GM23338 (cell line): ENCODE measurements at regions not wholly inside any gene's neighbourhood (a gene's known extent, or its start where the extent isn't known, plus 50 kb on each side); places are given as distances from the start of the nearest gene placed in this dataset.
"Not testable (repeated sequence)": the region's sequence is repeated elsewhere in the genome, so short reads cannot be mapped to it uniquely, and the experiment has no call there.

Experiments
- ATAC-seq: fragments of 200-7000 bp; cut with Tn5 transposase; 3 replicates; pipeline ENCODE4 v1.9.1; 2020
- DNase-seq: peaks from one replicate; pipeline ENCODE4 v3.0.0-alpha.2; 2015; ENCODE audit warnings: low spot score
- H2AFZ ChIP-seq: fragments of 200-600 bp; sonication (generic); 2 replicates; pipeline ENCODE4 v1.8.0; 2016; ENCODE audit warnings: antibody characterized with exemption, mild to moderate bottlenecking, moderate library complexity
- H3F3A ChIP-seq: fragments of 200-600 bp; sonication (generic); replicated peaks from 2 replicates; pipeline ENCODE4 v1.8.0; 2017; ENCODE audit warnings: antibody characterized with exemption, mixed run types, low read depth
- H3K27ac ChIP-seq: fragments of 200-600 bp; sonication (generic); 2 replicates; pipeline ENCODE4 v1.6.1; 2016; ENCODE audit warnings: low read depth
- H3K27me3 ChIP-seq: fragments of 200-600 bp; sonication (generic); 2 replicates; pipeline ENCODE4 v1.8.0; 2016; ENCODE audit warnings: mild to moderate bottlenecking, mixed run types, moderate library complexity; ENCODE audit not compliant: insufficient read depth
- H3K36me3 ChIP-seq: fragments of 200-600 bp; sonication (generic); 2 replicates; pipeline ENCODE4 v1.8.0; 2016; ENCODE audit warnings: mild to moderate bottlenecking; ENCODE audit not compliant: insufficient read depth
- H3K4me1 ChIP-seq: fragments of 200-600 bp; sonication (generic); 2 replicates; pipeline ENCODE4 v1.8.0; 2016; ENCODE audit warnings: mild to moderate bottlenecking, moderate library complexity; ENCODE audit not compliant: insufficient read depth
- H3K4me2 ChIP-seq: fragments of 200-600 bp; sonication (generic); 2 replicates; pipeline ENCODE4 v1.7.1; 2017; ENCODE audit warnings: mixed run types
- H3K4me3 ChIP-seq: fragments of 200-600 bp; sonication (generic); 2 replicates; pipeline ENCODE4 v1.6.1; 2016; ENCODE audit warnings: mixed run types
- H3K79me2 ChIP-seq: fragments of 200-600 bp; sonication (generic); replicated peaks from 2 replicates; pipeline ENCODE4 v1.8.0; 2017; ENCODE audit warnings: mild to moderate bottlenecking; ENCODE audit not compliant: insufficient read depth
- H3K9me2 ChIP-seq: fragments of 200-600 bp; sonication (generic); 2 replicates; pipeline ENCODE4 v1.8.0; 2017; ENCODE audit not compliant: insufficient read depth
- H4K20me1 ChIP-seq: fragments of 200-600 bp; sonication (generic); replicated peaks from 2 replicates; pipeline ENCODE4 v1.8.0; 2017; ENCODE audit warnings: mild to moderate bottlenecking; ENCODE audit not compliant: insufficient read depth
- H3K27ac Mint-ChIP-seq: 2 replicates; pipeline ENCODE4 v1.8.0; 2020; ENCODE audit warnings: inconsistent platforms, mild to moderate bottlenecking, moderate library complexity, mixed read lengths
- H3K27me3 Mint-ChIP-seq: 3 replicates; pipeline ENCODE4 v1.8.0; 2022; ENCODE audit warnings: low read depth, mild to moderate bottlenecking, moderate library complexity, mixed read lengths, inconsistent platforms; ENCODE audit not compliant: insufficient read depth, poor library complexity
- H3K36me3 Mint-ChIP-seq: 3 replicates; pipeline ENCODE4 v1.8.0; 2021; ENCODE audit warnings: low read depth, mild to moderate bottlenecking, inconsistent platforms, moderate library complexity, mixed read lengths
- H3K4me1 Mint-ChIP-seq: 3 replicates; pipeline ENCODE4 v1.8.0; 2020; ENCODE audit warnings: mild to moderate bottlenecking, inconsistent platforms, mixed read lengths
- H3K4me3 Mint-ChIP-seq: 3 replicates; pipeline ENCODE4 v1.8.0; 2021; ENCODE audit warnings: moderate library complexity, mild to moderate bottlenecking, inconsistent platforms, mixed read lengths
- H3K9me3 Mint-ChIP-seq: 3 replicates; pipeline ENCODE4 v1.8.0; 2020; ENCODE audit warnings: moderate library complexity, mild to moderate bottlenecking, inconsistent platforms, mixed read lengths
- CREB1 ChIP-seq: fragments of 250-450 bp; sonication (Bioruptor Pico); IDR thresholded peaks from 2 replicates; pipeline ENCODE4 v1.5.0; 2020; ENCODE audit warnings: low read depth, mild to moderate bottlenecking, moderate library complexity
- ETS1 ChIP-seq: IDR thresholded peaks from 2 replicates; pipeline ENCODE4 v1.6.1; 2016; ENCODE audit warnings: antibody characterized with exemption
- EZH2 ChIP-seq: fragments of 200-600 bp; sonication (generic); IDR thresholded peaks from one replicate; pipeline ENCODE4 v1.8.0; 2017; ENCODE audit warnings: antibody characterized with exemption, mild to moderate bottlenecking, low read depth; ENCODE audit not compliant: unreplicated experiment
- JUNB ChIP-seq: IDR thresholded peaks from one replicate; pipeline ENCODE4 v1.6.1; 2016; ENCODE audit warnings: antibody characterized with exemption; ENCODE audit not compliant: unreplicated experiment
- NANOG ChIP-seq: IDR thresholded peaks from 2 replicates; pipeline ENCODE4 v1.6.1; 2016; ENCODE audit warnings: antibody characterized with exemption, borderline replicate concordance
- POLR2AphosphoS5 ChIP-seq: IDR thresholded peaks from 2 replicates; pipeline ENCODE4 v1.6.1; 2016; ENCODE audit warnings: antibody characterized with exemption, low read depth
- REST ChIP-seq: IDR thresholded peaks from one replicate; pipeline ENCODE4 v1.6.1; 2018; ENCODE audit warnings: antibody characterized with exemption; ENCODE audit not compliant: unreplicated experiment
- STAT1 ChIP-seq: IDR thresholded peaks from one replicate; pipeline ENCODE4 v1.6.1; 2016; ENCODE audit warnings: antibody characterized with exemption; ENCODE audit not compliant: unreplicated experiment
- ZNF114 ChIP-seq: fragments of 250-450 bp; sonication (Bioruptor Pico); IDR thresholded peaks from 2 replicates; pipeline ENCODE4 v1.5.0; 2020; ENCODE audit warnings: mild to moderate bottlenecking, moderate library complexity
- ZNF331 ChIP-seq: fragments of 250-450 bp; sonication (Bioruptor Pico); IDR thresholded peaks from 2 replicates; pipeline ENCODE4 v1.5.0; 2020; ENCODE audit warnings: low read depth, mild to moderate bottlenecking, moderate library complexity
- TF ChIP-seq, protein P1 (sequence below): fragments of 250-450 bp; sonication (Bioruptor Pico); IDR thresholded peaks from 2 replicates; pipeline ENCODE4 v1.5.0; 2020; ENCODE audit warnings: mild to moderate bottlenecking, moderate library complexity
- TF ChIP-seq, protein P2 (sequence below), 2 experiments: fragments of 200-600 bp in 1 of 2; sonication (generic) in 1 of 2; conservative IDR thresholded peaks; 2 replicates each; pipeline versions ENCODE4 v1.5.1 to v1.6.1; 2016 to 2017; ENCODE audit warnings: antibody characterized with exemption in 2 of 2, low read depth in 2 of 2, mild to moderate bottlenecking in 2 of 2, moderate library complexity in 1 of 2

DNA sequence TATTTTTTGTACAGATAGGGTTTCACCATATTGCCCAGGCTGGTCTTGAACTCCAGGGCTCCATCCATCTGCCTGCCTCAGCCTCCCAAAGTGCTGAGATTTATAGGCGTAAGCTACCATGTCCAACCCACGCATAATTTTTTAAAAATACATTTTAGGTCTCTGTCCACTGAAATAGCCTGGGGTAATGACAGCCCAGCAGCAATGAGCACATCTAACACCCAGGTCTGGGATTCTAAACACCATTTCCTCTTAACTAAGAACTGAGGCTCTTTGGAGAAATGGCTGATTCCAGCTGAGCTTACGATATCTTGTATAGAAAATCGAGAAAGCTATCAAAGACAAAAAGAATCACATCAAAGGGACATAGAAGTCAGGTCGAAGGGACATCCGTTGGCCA, 245.3 kb downstream of the PARN start:
- Mint-ChIP-seq H3K36me3 (no peaks in the 10 kb centered on the region), H3K4me3 (no peak overlapping the region), H3K9me3 (no peaks in the 10 kb centered on the region; the same call in 2 of the 3 replicates), H3K27ac (no peak overlapping the region), H3K4me1 (no peaks in the 10 kb centered on the region), H3K27me3 (no peaks in the 10 kb centered on the region)
- no peaks in the 10 kb centered on the region for H3K9me2 ChIP-seq
- no peaks in the 10 kb centered on the region for H3K4me1 ChIP-seq
- H3K79me2 ChIP-seq, result no peaks in the 10 kb centered on the region
- H2AFZ ChIP-seq, result no peak overlapping the region
- H4K20me1 ChIP-seq, result no peaks in the 10 kb centered on the region
- no peaks in the 10 kb centered on the region for H3K36me3 ChIP-seq
- no peaks in the 10 kb centered on the region for H3F3A ChIP-seq
- H3K4me3 ChIP-seq, result no peak overlapping the region
- DNase-seq, result no peak
- no peak overlapping the region for H3K4me2 ChIP-seq
- no peaks in the 10 kb centered on the region for H3K27me3 ChIP-seq
- TF ChIP-seq JUNB, result no peak
- no peak for TF ChIP-seq EZH2
- no peak for TF ChIP-seq ZNF114 (CRISPR knock-in tag)
- no peak for TF ChIP-seq POLR2AphosphoS5
- TF ChIP-seq NANOG, result no peak
- TF ChIP-seq, protein P1, sequence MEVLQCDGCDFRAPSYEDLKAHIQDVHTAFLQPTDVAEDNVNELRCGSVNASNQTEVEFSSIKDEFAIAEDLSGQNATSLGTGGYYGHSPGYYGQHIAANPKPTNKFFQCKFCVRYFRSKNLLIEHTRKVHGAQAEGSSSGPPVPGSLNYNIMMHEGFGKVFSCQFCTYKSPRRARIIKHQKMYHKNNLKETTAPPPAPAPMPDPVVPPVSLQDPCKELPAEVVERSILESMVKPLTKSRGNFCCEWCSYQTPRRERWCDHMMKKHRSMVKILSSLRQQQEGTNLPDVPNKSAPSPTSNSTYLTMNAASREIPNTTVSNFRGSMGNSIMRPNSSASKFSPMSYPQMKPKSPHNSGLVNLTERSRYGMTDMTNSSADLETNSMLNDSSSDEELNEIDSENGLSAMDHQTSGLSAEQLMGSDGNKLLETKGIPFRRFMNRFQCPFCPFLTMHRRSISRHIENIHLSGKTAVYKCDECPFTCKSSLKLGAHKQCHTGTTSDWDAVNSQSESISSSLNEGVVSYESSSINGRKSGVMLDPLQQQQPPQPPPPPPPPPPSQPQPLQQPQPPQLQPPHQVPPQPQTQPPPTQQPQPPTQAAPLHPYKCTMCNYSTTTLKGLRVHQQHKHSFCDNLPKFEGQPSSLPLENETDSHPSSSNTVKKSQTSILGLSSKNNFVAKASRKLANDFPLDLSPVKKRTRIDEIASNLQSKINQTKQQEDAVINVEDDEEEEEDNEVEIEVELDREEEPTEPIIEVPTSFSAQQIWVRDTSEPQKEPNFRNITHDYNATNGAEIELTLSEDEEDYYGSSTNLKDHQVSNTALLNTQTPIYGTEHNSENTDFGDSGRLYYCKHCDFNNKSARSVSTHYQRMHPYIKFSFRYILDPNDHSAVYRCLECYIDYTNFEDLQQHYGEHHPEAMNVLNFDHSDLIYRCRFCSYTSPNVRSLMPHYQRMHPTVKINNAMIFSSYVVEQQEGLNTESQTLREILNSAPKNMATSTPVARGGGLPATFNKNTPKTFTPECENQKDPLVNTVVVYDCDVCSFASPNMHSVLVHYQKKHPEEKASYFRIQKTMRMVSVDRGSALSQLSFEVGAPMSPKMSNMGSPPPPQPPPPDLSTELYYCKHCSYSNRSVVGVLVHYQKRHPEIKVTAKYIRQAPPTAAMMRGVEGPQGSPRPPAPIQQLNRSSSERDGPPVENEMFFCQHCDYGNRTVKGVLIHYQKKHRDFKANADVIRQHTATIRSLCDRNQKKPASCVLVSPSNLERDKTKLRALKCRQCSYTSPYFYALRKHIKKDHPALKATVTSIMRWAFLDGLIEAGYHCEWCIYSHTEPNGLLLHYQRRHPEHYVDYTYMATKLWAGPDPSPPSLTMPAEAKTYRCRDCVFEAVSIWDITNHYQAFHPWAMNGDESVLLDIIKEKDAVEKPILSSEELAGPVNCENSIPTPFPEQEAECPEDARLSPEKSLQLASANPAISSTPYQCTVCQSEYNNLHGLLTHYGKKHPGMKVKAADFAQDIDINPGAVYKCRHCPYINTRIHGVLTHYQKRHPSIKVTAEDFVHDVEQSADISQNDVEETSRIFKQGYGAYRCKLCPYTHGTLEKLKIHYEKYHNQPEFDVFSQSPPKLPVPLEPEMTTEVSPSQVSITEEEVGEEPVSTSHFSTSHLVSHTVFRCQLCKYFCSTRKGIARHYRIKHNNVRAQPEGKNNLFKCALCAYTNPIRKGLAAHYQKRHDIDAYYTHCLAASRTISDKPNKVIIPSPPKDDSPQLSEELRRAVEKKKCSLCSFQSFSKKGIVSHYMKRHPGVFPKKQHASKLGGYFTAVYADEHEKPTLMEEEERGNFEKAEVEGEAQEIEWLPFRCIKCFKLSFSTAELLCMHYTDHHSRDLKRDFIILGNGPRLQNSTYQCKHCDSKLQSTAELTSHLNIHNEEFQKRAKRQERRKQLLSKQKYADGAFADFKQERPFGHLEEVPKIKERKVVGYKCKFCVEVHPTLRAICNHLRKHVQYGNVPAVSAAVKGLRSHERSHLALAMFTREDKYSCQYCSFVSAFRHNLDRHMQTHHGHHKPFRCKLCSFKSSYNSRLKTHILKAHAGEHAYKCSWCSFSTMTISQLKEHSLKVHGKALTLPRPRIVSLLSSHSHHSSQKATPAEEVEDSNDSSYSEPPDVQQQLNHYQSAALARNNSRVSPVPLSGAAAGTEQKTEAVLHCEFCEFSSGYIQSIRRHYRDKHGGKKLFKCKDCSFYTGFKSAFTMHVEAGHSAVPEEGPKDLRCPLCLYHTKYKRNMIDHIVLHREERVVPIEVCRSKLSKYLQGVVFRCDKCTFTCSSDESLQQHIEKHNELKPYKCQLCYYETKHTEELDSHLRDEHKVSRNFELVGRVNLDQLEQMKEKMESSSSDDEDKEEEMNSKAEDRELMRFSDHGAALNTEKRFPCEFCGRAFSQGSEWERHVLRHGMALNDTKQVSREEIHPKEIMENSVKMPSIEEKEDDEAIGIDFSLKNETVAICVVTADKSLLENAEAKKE (CRISPR knock-in tag), result no peak
- TF ChIP-seq CREB1, result no peak
- TF ChIP-seq REST, result no peak
- TF ChIP-seq STAT1, result no peak
- TF ChIP-seq, protein P2, sequence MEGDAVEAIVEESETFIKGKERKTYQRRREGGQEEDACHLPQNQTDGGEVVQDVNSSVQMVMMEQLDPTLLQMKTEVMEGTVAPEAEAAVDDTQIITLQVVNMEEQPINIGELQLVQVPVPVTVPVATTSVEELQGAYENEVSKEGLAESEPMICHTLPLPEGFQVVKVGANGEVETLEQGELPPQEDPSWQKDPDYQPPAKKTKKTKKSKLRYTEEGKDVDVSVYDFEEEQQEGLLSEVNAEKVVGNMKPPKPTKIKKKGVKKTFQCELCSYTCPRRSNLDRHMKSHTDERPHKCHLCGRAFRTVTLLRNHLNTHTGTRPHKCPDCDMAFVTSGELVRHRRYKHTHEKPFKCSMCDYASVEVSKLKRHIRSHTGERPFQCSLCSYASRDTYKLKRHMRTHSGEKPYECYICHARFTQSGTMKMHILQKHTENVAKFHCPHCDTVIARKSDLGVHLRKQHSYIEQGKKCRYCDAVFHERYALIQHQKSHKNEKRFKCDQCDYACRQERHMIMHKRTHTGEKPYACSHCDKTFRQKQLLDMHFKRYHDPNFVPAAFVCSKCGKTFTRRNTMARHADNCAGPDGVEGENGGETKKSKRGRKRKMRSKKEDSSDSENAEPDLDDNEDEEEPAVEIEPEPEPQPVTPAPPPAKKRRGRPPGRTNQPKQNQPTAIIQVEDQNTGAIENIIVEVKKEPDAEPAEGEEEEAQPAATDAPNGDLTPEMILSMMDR (conservative IDR thresholded peaks at IDR 0.05; ENCODE audit: low read depth in 2 of 2), result no peak
- no peak for TF ChIP-seq ZNF331 (CRISPR knock-in tag)
- no peak for TF ChIP-seq ETS1
- no peak overlapping the region for H3K27ac ChIP-seq
- no peak for ATAC-seq

DNA sequence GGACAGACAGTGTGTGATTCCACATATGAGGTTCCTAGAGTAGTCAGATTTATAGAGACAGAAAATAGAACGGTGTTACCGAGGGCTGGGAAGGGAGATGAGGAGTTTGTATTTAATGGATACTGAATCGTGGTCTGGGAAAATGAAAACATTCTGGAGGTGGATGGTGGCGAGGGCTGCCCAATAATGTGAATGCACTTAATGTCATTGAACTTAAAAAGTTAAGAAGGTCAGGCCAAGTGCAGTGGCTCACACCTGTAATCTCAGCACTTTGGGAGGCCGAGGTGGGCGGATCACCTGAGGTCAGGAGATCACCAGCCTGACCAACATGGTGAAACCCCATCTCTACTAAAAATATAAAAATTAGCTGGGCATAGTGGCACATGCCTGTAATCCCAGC, 246.2 kb downstream of the PARN start:
- not testable (repeated sequence) for H3K4me1 ChIP-seq, H3K4me3 Mint-ChIP-seq, H3K9me3 Mint-ChIP-seq, H3K36me3 Mint-ChIP-seq, H4K20me1 ChIP-seq, H3K36me3 ChIP-seq, H3K4me3 ChIP-seq, H2AFZ ChIP-seq, H3K79me2 ChIP-seq, H3K4me2 ChIP-seq, H3K27me3 ChIP-seq, H3K27ac ChIP-seq, H3K9me2 ChIP-seq, H3F3A ChIP-seq, H3K4me1 Mint-ChIP-seq, DNase-seq, ATAC-seq, H3K27me3 Mint-ChIP-seq, H3K27ac Mint-ChIP-seq
